Effector memory CD8-positive, alpha-beta T cell (primary cell): ENCODE measurements at regions not wholly inside any gene's neighbourhood (a gene's known extent, or its start where the extent isn't known, plus 50 kb on each side); places are given as distances from the start of the nearest gene placed in this dataset.

Source experiments
- ATAC-seq: fragments of 150-1000 bp; cut with Tn5 transposase; replicated peaks from 2 replicates; pipeline ENCODE4 v1.10.0; 2021; ENCODE audit warnings: mild to moderate bottlenecking, moderate library complexity
- DNase-seq, 3 experiments: peaks; one replicate each; pipeline ENCODE4 v3.0.0; 2021
- H3K27ac Mint-ChIP-seq, 2 donors: one replicate each; pipeline ENCODE4 v1.8.0; 2022; ENCODE audit warnings: mild to moderate bottlenecking in 2 of 2, mixed read lengths in 2 of 2, moderate library complexity in 2 of 2
- H3K27me3 Mint-ChIP-seq, 2 donors: one replicate each; pipeline ENCODE4 v1.8.0; 2022; ENCODE audit warnings: mixed read lengths in 2 of 2
- H3K36me3 Mint-ChIP-seq: one replicate; pipeline ENCODE4 v1.8.0; 2022; ENCODE audit warnings: mild to moderate bottlenecking, moderate library complexity, mixed read lengths; ENCODE audit not compliant: insufficient read depth
- H3K4me1 Mint-ChIP-seq, 2 donors: one replicate each; pipeline ENCODE4 v1.8.0; 2022; ENCODE audit warnings: low read depth in 2 of 2, mixed read lengths in 2 of 2
- H3K4me3 Mint-ChIP-seq, 2 donors: one replicate each; pipeline ENCODE4 v1.8.0; 2022; ENCODE audit warnings: mild to moderate bottlenecking in 2 of 2, mixed read lengths in 2 of 2, moderate library complexity in 2 of 2
- H3K9me3 Mint-ChIP-seq, 2 donors: one replicate each; pipeline ENCODE4 v1.8.0; 2022; ENCODE audit warnings: mixed read lengths in 2 of 2

DNA sequence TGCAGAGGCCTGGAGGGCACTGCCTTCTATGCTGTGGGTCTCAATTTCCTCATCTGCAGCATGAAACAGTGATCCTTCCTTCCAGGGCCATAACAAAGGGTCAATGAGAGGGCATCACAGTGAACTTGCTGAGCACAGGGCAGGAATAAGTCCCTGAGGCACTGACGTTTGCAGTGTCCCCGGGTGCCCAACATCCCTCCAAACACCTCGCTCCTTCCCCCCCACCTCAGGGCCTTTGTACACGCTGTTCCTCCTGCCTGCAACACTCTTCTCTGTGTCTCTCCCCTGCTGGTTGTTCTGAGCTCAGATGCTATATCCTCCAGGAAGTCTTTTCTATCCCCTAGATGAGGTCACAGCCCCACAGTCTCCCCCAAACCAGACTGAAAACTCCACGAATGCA, 59.7 kb upstream of the TCF20 start:
- Mint-ChIP-seq H3K9me3 (no peaks in the 10 kb centered on the region), H3K27ac (no peak overlapping the region), H3K27me3 (peaks cover 0 to 10% of the 10 kb centered on the region in 2 donors), H3K4me3 (no peak overlapping the region), H3K4me1 (peaks cover 10 to 11% of the 10 kb centered on the region in 2 donors), H3K36me3 (peaks cover 3% of the 10 kb centered on the region)
- no peak for ATAC-seq
- DNase-seq: no peak

DNA sequence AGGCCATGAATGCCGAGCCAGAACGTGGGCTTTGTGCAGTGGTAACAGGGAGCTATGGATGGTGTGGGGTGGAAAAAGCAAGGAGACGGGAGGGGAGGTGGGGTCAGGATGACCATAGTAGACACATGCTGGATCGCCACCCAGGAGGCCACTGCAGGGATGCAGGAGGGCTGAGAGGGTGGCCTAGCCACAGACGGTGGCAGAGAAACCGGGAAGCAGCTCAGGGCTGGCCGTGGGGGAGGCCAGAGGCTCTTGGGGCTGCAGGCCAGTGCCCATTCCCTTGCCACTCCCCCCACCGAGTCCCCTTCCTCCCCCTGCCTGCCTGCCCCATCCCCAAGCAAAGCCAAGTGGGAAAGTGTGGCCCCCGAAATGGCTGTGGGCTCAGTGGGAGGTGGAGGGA, 59.1 kb upstream of the TCF20 start:
- Mint-ChIP-seq H3K27ac (no peak overlapping the region), H3K4me3 (no peak overlapping the region), H3K36me3 (peaks cover 8% of the 10 kb centered on the region), H3K9me3 (no peaks in the 10 kb centered on the region), H3K27me3 (peaks cover 0 to 10% of the 10 kb centered on the region in 2 donors), H3K4me1 (peaks cover 13 to 15% of the 10 kb centered on the region in 2 donors)
- DNase-seq: no peak
- no peak for ATAC-seq

DNA sequence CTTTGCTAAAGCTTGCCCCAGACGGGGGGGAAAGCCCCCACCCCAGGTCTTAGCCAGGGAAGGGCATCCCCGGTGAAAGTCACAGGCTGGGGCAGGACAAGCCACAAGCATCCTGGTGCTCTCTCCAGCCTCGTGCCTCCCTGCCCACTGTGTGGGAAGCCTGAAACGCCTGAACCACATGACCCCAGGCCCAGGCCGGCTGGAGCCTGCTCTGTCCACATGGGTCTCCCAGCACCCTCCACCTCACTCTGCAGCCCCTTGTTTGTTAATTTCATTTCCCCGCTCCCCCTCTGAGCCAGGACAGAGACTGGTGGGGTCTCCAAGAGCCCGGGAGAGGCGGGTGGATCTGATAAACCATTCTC, 58.3 kb upstream of the TCF20 start:
- Mint-ChIP-seq H3K4me3 (no peak overlapping the region), H3K27ac (no peak overlapping the region), H3K27me3 (peaks cover 0 to 10% of the 10 kb centered on the region in 2 donors), H3K9me3 (no peaks in the 10 kb centered on the region), H3K4me1 (peaks cover 13 to 17% of the 10 kb centered on the region in 2 donors), H3K36me3 (peaks cover 16% of the 10 kb centered on the region)
- no peak for DNase-seq
- no peak for ATAC-seq

DNA sequence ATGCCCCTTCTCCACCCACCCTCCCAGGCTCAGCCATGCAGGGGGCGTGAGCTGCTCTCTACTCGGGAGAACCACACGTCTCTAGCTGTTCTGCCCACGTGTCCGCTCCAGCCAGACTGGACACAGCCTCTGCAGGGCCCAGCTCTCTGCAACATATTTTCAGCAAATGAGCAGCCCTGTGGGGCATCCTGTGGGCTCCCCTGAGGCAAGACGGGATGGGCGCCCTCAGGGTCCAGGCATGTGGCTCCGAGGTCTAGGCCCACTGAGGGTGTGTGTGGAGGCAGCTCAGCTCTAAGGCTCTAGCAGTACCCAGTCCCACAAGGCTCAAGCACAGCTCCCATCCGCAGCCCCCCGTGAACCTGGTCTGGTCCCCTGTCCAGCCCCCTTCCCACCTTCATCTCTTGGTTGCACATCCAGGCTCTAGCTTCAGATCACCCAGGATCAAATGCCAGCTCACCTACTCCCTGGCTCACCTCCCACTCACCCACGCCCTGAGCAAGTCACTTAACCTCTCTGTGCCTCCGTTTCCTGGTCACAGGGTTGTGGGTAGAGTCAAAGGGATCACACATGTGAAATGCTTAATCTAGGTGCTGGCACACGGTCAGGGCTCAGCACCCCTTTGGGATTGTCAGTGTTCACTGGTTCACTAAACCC, 57.8 kb upstream of the TCF20 start:
- peaks cover 21% of the 10 kb centered on the region for H3K36me3 Mint-ChIP-seq

DNA sequence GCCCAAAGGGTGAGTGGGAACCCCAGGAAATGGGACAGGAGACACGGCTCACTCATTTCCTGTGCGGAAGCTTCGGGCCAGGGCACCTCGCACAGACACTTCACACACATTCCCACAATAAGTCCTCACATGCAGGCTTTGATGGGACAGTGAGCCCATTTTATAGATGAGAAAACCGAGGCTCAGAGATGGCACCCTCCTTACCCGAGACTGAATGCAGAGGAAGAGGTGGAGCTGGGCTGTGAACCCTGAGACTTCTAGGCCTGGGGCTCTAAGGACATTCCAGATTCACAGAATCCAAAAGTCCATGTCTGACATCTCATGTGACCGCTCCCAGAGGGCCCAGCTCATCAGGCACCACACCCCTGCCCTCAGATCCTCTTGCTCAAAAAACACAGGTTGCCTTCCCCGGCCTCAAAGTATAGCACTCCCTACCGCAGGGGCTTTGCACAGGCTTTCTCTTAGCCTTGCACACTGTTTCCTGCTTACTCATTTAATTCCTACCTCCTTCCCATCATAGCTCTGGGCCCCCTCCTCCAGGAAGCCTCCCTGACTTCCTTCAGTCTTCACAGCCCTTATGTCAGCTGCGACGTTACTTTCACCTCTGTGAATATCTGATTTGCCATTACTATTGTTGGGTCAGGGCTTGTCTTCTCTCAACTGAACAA, 57.1 kb upstream of the TCF20 start:
- peaks cover 0 to 10% of the 10 kb centered on the region in 2 donors for H3K27me3 Mint-ChIP-seq
- peak overlapping the region; percentile 11 for H3K27ac Mint-ChIP-seq

More for the DNA sequence above, 57.8 kb upstream of the TCF20 start:
- ATAC-seq (no peak), DNase-seq (no peak)
- H3K27me3 Mint-ChIP-seq: peaks cover 0 to 10% of the 10 kb centered on the region in 2 donors
- peaks cover 16 to 21% of the 10 kb centered on the region in 2 donors for H3K4me1 Mint-ChIP-seq
- H3K9me3 Mint-ChIP-seq: no peaks in the 10 kb centered on the region
- H3K4me3 Mint-ChIP-seq: peak overlapping the region in 1 of 2 donors; percentile 1
- H3K27ac Mint-ChIP-seq: peak overlapping the region in 1 of 2 donors; percentile 11

DNA sequence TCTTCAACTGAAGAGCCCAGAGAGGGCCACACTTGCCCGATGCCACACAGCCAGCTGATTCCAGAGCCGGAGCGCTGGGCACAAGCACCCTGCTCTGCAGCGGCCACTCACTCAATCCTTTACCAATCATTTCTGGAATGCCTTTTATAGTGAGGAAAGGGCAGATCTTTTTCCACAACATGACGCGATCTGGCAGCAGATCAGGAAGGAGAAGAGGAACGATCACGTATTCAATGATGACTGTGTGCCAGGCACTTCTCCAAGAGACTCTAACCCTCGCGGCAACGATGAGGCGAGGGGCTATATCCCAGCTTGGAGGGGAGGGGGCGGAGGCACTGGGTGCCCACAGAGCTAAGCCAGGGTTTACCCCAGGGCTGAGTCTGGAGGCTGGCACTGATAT, 56.3 kb upstream of the TCF20 start:
- no peak for DNase-seq
- no peaks in the 10 kb centered on the region for H3K9me3 Mint-ChIP-seq
- H3K27me3 Mint-ChIP-seq: peaks cover 0 to 7% of the 10 kb centered on the region in 2 donors
- peaks cover 23 to 25% of the 10 kb centered on the region in 2 donors for H3K4me1 Mint-ChIP-seq
- ATAC-seq: no peak
- no peak overlapping the region for H3K4me3 Mint-ChIP-seq
- peak overlapping the region in 1 of 2 donors; percentile 11 for H3K27ac Mint-ChIP-seq
- H3K36me3 Mint-ChIP-seq: peaks cover 26% of the 10 kb centered on the region

More for the DNA sequence above, 57.1 kb upstream of the TCF20 start:
- DNase-seq (no peak), ATAC-seq (no peak)
- Mint-ChIP-seq H3K36me3 (peaks cover 22% of the 10 kb centered on the region), H3K4me1 (peaks cover 17 to 21% of the 10 kb centered on the region in 2 donors), H3K4me3 (peak overlapping the region in 1 of 2 donors; percentile 1), H3K9me3 (no peaks in the 10 kb centered on the region)

DNA sequence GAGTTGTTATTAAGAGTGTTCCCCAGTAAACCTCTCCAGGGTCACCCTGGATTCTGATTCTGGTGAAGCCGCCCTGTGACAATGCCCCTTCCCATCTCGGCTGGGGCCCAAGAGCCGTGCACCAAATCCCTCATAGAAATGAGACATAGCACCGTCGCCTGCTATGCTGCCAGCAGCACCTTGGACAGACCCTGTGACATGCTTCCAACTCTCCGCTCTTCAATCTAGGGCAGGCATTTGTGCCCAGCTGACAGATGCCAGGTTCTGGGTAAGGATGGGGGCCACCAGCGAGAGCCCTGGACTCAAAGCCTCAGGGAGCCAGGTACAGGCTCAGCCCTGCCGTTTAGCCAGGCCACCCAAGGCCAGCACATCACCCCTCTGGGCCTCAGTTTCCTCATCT, 55.8 kb upstream of the TCF20 start:
- ATAC-seq (no peak), DNase-seq (no peak)
- H3K27ac Mint-ChIP-seq: no peak overlapping the region
- H3K4me3 Mint-ChIP-seq: peak overlapping the region in 1 of 2 donors; percentile 3
- no peaks in the 10 kb centered on the region for H3K9me3 Mint-ChIP-seq
- peaks cover 0 to 2% of the 10 kb centered on the region in 2 donors for H3K27me3 Mint-ChIP-seq
- peaks cover 22 to 23% of the 10 kb centered on the region in 2 donors for H3K4me1 Mint-ChIP-seq
- H3K36me3 Mint-ChIP-seq: peaks cover 26% of the 10 kb centered on the region

DNA sequence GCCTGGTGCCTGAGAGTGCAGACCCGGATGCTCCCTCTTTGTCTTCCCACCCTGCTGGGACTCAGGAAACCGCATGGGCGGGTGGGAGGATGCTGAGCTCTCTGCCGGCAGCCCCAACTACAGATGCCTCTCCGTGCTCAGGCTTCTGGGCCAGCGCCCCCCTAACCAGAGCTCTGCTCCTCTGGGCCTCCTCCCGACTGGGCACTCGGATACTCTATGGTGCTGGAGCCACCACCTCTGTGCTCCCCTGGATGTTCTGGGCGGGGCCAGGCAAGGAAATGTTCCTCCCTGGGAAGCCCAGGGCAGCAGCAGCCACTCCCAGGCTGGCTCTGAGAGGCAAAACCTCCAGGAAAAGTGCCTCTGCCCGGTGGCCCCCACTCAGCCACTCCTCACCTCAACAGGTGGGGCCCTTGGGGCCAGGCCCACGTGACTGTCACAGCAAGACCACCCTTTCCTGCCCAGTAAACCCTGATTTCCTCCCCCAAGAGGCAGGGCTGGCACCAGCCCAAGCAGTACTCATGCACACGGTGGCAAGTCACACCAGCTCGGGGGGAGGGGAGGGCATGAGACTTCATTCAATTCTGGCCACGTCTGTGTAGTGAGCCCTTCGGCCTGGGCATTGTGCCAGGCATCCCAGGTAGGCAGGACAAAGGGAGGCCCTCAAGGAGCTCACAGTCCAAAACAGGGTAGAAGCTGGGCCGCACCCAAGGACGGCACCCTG, 54.7 kb upstream of the TCF20 start:
- H3K36me3 Mint-ChIP-seq: peaks cover 26% of the 10 kb centered on the region
- H3K27me3 Mint-ChIP-seq: no peaks in the 10 kb centered on the region
- DNase-seq (no peak), ATAC-seq (peak; percentile 21)
- H3K4me1 Mint-ChIP-seq: peaks cover 22 to 23% of the 10 kb centered on the region in 2 donors
- H3K4me3 Mint-ChIP-seq: peak overlapping the region; percentile 46 to 54
- H3K27ac Mint-ChIP-seq: peak overlapping the region; percentile 84 to 95
- H3K9me3 Mint-ChIP-seq: no peaks in the 10 kb centered on the region

DNA sequence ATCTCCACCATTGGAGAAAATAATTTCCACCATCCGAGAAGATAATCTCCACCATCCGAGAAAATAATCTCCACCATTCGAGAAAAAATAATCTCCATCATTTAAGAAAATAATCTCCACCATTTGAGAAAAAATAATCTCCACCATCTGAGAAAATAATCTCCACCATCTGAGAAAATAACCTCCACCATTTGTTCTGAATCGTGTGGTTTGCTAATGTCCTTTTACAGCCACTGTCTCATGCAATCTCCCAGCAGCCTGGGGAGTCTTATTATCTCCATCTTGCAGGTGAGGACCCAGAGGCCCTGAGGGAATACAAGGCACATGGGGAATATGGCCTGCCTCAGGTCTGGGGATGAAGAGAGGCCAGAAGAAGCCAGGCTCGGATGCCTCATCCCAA, 54.1 kb upstream of the TCF20 start:
- ATAC-seq (no peak), DNase-seq (no peak)
- peaks cover 26% of the 10 kb centered on the region for H3K36me3 Mint-ChIP-seq
- no peaks in the 10 kb centered on the region for H3K27me3 Mint-ChIP-seq
- no peaks in the 10 kb centered on the region for H3K9me3 Mint-ChIP-seq
- peak overlapping the region in 1 of 2 donors; percentile 46 for H3K4me3 Mint-ChIP-seq
- peak overlapping the region; percentile 84 to 95 for H3K27ac Mint-ChIP-seq
- peaks cover 22 to 23% of the 10 kb centered on the region in 2 donors for H3K4me1 Mint-ChIP-seq

DNA sequence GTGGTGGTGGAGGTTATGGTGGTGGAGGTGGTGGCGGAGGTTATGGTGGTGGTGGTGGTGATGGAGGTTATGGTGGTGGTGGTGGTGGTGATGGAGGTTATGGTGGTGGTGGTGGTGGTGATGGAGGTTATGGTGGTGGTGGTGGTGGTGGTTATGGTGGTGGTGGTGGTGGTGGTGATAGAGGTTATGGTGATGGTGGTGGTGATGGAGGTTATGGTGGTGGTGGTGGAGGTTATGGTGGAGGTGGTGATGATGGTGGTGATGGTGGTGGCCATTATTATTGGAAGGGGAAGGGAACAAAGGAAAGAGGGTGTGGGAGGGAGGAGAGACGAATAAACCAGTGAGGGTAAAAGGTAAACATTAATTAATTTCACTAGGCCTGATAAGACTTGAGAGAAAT, 53.5 kb upstream of the TCF20 start:
- Mint-ChIP-seq H3K4me3 (no peak overlapping the region), H3K27ac (peak overlapping the region; percentile 84 to 95), H3K4me1 (peaks cover 19 to 22% of the 10 kb centered on the region in 2 donors), H3K27me3 (no peaks in the 10 kb centered on the region), H3K36me3 (peaks cover 26% of the 10 kb centered on the region), H3K9me3 (no peaks in the 10 kb centered on the region)
- DNase-seq (no peak), ATAC-seq (no peak)

DNA sequence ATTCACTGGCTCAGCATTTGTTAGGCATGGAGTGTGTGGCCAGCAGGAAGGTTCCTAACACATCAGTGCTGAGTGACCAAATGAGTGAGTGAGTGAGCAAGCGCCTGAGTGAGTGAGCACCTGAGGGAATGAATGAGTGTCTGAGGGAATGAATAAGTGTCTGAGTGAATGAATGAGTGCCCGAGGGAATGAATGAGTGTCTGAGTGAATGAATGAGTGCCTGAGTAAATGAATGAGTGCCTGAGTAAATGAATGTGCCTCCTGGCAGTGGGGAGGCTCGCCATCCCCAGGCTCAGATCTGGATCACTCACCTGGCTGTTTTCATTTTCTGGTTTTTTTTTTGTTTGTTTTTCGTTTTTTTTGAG, 52.1 kb upstream of the TCF20 start:
- Mint-ChIP-seq H3K27me3 (no peaks in the 10 kb centered on the region), H3K36me3 (peaks cover 26% of the 10 kb centered on the region), H3K4me3 (no peak overlapping the region), H3K27ac (peak overlapping the region in 1 of 2 donors; percentile 86), H3K9me3 (no peaks in the 10 kb centered on the region), H3K4me1 (peaks cover 16 to 22% of the 10 kb centered on the region in 2 donors)
- DNase-seq (no peak), ATAC-seq (no peak)

DNA sequence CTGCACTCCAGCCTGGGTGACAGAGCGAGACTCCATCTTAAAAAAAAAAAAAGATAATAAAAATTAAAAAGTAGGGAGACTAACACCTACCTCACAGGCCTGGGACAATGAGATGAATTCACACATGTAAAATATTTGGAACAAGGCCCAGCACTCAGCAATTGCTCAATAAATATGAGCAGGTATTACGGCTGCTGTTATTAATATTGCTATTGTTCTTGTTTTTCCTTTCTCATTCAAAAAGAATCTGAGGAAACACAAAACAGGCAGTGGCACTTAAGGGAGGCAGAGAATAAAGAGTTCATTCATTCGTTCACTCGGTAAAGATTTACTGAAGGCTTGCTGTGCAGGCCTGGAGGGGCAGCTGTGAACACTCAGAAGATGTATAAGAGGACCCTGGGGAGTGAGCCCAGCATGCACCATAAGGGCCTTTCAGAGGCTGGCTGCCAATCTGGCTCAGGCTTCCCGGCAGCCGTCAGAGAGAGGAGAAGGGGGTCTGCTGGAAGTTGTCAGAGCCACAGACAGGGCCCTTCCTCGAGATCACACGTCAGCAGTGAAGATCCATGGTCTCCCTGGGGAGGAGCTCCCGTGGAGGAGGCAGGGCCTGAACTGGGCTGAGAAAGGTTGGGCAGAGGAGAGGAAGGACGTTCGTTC, 51.6 kb upstream of the TCF20 start:
- Mint-ChIP-seq H3K27me3 (no peaks in the 10 kb centered on the region), H3K9me3 (no peaks in the 10 kb centered on the region), H3K4me1 (peaks cover 20 to 26% of the 10 kb centered on the region in 2 donors), H3K27ac (peak overlapping the region in 1 of 2 donors; percentile 86), H3K36me3 (peaks cover 26% of the 10 kb centered on the region), H3K4me3 (no peak overlapping the region)
- DNase-seq (no peak), ATAC-seq (no peak)
